ENCODE measurements at regions not wholly inside any gene's neighbourhood (a gene's known extent, or its start where the extent isn't known, plus 50 kb on each side); places are given as distances from the start of the nearest gene placed in this dataset.

- H3K4me1 Mint-ChIP-seq (ENCODE audit: insufficient read depth, unreplicated experiment), result no peaks in the 10 kb centered on the region
- DNase-seq (ENCODE audit: unreplicated experiment), result no peak
- no peak overlapping the region for H3K4me3 Mint-ChIP-seq (ENCODE audit: unreplicated experiment)
- H3K36me3 Mint-ChIP-seq (ENCODE audit: insufficient read depth, unreplicated experiment), result no peaks in the 10 kb centered on the region
- H3K9me3 Mint-ChIP-seq (ENCODE audit: unreplicated experiment), result peaks cover 18% of the 10 kb centered on the region
- no peak overlapping the region for H3K27ac Mint-ChIP-seq (ENCODE audit: low read depth, unreplicated experiment)
- no peaks in the 10 kb centered on the region for H3K27me3 Mint-ChIP-seq (ENCODE audit: insufficient read depth, unreplicated experiment)
- no peak for TF ChIP-seq CTCF (IDR thresholded peaks at IDR 0.05; ENCODE audit: unreplicated experiment)
- intact Hi-C loops (cut with micrococcal nuclease), result no loop called here
- ChIA-PET CTCF (no interaction called here), POLR2A (no interaction called here)
- BruUV-seq (replicated peaks), result no TSS peak
These were observed 158.0 kb upstream of the MGAT4C start for GRCh38 chr12:86414201-86414600.

GRCh38 chr12:86411710-86412109, 155.5 kb upstream of the MGAT4C start:
- ChIA-PET POLR2A (no interaction called here), CTCF (no interaction called here)
- Mint-ChIP-seq H3K4me3 (ENCODE audit: unreplicated experiment) (no peak overlapping the region), H3K27ac (ENCODE audit: low read depth, unreplicated experiment) (no peak overlapping the region), H3K9me3 (ENCODE audit: unreplicated experiment) (peaks cover 18% of the 10 kb centered on the region), H3K27me3 (ENCODE audit: insufficient read depth, unreplicated experiment) (no peaks in the 10 kb centered on the region), H3K36me3 (ENCODE audit: insufficient read depth, unreplicated experiment) (no peaks in the 10 kb centered on the region), H3K4me1 (ENCODE audit: insufficient read depth, unreplicated experiment) (no peaks in the 10 kb centered on the region)
- no peak for TF ChIP-seq CTCF (IDR thresholded peaks at IDR 0.05; ENCODE audit: unreplicated experiment)
- no TSS peak for BruUV-seq (replicated peaks)
- no peak for DNase-seq (ENCODE audit: unreplicated experiment)
- intact Hi-C loops (cut with micrococcal nuclease), result no loop called here

- Mint-ChIP-seq H3K36me3 (ENCODE audit: insufficient read depth, unreplicated experiment) (no peaks in the 10 kb centered on the region), H3K27ac (ENCODE audit: low read depth, unreplicated experiment) (no peak overlapping the region), H3K4me1 (ENCODE audit: insufficient read depth, unreplicated experiment) (no peaks in the 10 kb centered on the region), H3K4me3 (ENCODE audit: unreplicated experiment) (no peak overlapping the region), H3K27me3 (ENCODE audit: insufficient read depth, unreplicated experiment) (no peaks in the 10 kb centered on the region), H3K9me3 (ENCODE audit: unreplicated experiment) (peaks cover 18% of the 10 kb centered on the region)
- no peak for DNase-seq (ENCODE audit: unreplicated experiment)
- no TSS peak for BruUV-seq (replicated peaks)
- intact Hi-C loops (cut with micrococcal nuclease), result no loop called here
- POLR2A ChIA-PET, result no interaction called here
- no peak for TF ChIP-seq CTCF (IDR thresholded peaks at IDR 0.05; ENCODE audit: unreplicated experiment)
- CTCF ChIA-PET, result no interaction called here
These were observed 151.5 kb upstream of the MGAT4C start for GRCh38 chr12:86407620-86408208.

- ChIA-PET CTCF (no interaction called here), POLR2A (no interaction called here)
- H3K9me3 Mint-ChIP-seq (ENCODE audit: unreplicated experiment), result no peaks in the 10 kb centered on the region
- no peak for TF ChIP-seq CTCF (IDR thresholded peaks at IDR 0.05; ENCODE audit: unreplicated experiment)
- DNase-seq (ENCODE audit: unreplicated experiment), result peak; percentile 12
- H3K4me1 Mint-ChIP-seq (ENCODE audit: insufficient read depth, unreplicated experiment), result no peaks in the 10 kb centered on the region
- no TSS peak for BruUV-seq (replicated peaks)
- intact Hi-C loops (cut with micrococcal nuclease), result no loop called here
- H3K27me3 Mint-ChIP-seq (ENCODE audit: insufficient read depth, unreplicated experiment), result no peaks in the 10 kb centered on the region
- peaks cover 6% of the 10 kb centered on the region for H3K36me3 Mint-ChIP-seq (ENCODE audit: insufficient read depth, unreplicated experiment)
- no peak overlapping the region for H3K27ac Mint-ChIP-seq (ENCODE audit: low read depth, unreplicated experiment)
- no peak overlapping the region for H3K4me3 Mint-ChIP-seq (ENCODE audit: unreplicated experiment)
These were observed 133.8 kb upstream of the MGAT4C start for GRCh38 chr12:86389949-86390348.
